Naive B cell (primary cell): ENCODE measurements at regions not wholly inside any gene's neighbourhood (a gene's known extent, or its start where the extent isn't known, plus 50 kb on each side); places are given as distances from the start of the nearest gene placed in this dataset.

Experiments used
- ATAC-seq, 2 donors: fragments of 150-1000 bp; cut with Tn5 transposase; 2 replicates each; pipeline ENCODE4 v1.10.0; 2021; ENCODE audit warnings: low read depth in 2 of 2, mild to moderate bottlenecking in 2 of 2, moderate library complexity in 2 of 2
- DNase-seq: peaks from one replicate; pipeline ENCODE4 v3.0.0; 2022
- H3K27ac Mint-ChIP-seq, 6 donors: one replicate each; pipeline ENCODE4 v1.8.0; 2020 to 2022; ENCODE audit warnings: mild to moderate bottlenecking in 6 of 6, mixed read lengths in 6 of 6, moderate library complexity in 5 of 6, inconsistent platforms in 2 of 6
- H3K27me3 Mint-ChIP-seq, 3 donors: one replicate each; pipeline ENCODE4 v1.8.0; 2021 to 2022; ENCODE audit warnings: mixed read lengths in 3 of 3, mild to moderate bottlenecking in 1 of 3
- H3K36me3 Mint-ChIP-seq, 2 donors: one replicate each; pipeline ENCODE4 v1.8.0; 2020 to 2022; ENCODE audit warnings: mixed read lengths in 2 of 2, inconsistent platforms in 1 of 2, mild to moderate bottlenecking in 1 of 2
- H3K4me1 Mint-ChIP-seq, 3 donors: one replicate each; pipeline ENCODE4 v1.8.0; 2020 to 2022; ENCODE audit warnings: mixed read lengths in 3 of 3, inconsistent platforms in 1 of 3, mild to moderate bottlenecking in 1 of 3, moderate library complexity in 1 of 3
- H3K4me3 Mint-ChIP-seq, 8 donors: one replicate each; pipeline ENCODE4 v1.8.0; 2020 to 2022; ENCODE audit warnings: mild to moderate bottlenecking in 8 of 8, mixed read lengths in 8 of 8, moderate library complexity in 8 of 8, inconsistent platforms in 2 of 8
- H3K9me3 Mint-ChIP-seq, 7 donors: one replicate each; pipeline ENCODE4 v1.8.0; 2020 to 2022; ENCODE audit warnings: mixed read lengths in 7 of 7, mild to moderate bottlenecking in 5 of 7, inconsistent platforms in 2 of 7, moderate library complexity in 1 of 7

DNA sequence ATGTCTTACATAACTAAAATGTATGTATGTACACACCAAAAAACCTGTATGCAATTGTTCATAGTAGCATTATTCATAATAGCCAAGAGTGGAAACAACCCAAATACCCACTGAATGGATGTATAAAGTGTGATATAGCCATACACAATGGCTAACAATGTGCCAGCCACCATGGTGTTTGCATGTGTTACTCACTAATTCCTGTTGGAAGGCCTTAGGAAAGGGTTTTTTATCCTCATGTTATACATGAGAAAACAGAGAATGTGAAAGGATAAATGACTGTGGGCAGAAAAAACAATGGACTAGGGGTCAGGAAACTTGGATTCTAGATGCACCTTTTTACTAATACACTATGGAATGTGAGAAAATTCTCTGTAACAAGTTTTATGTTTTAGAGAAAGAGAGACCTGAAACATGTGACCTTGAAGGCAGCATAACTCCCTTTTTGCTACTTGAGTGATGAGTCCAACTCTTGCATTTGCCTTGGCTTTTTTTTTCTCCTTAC, 55.7 kb downstream of the TIGD2 start:
- Mint-ChIP-seq H3K27me3 (peaks cover 0 to 9% (median 0%) of the 10 kb centered on the region in 3 donors), H3K36me3 (no peaks in the 10 kb centered on the region), H3K4me1 (no peaks in the 10 kb centered on the region), H3K27ac (no peak overlapping the region), H3K4me3 (no peak overlapping the region), H3K9me3 (peaks cover 0 to 2% (median 0%) of the 10 kb centered on the region in 7 donors)
- DNase-seq: no peak
- ATAC-seq: no peak

DNA sequence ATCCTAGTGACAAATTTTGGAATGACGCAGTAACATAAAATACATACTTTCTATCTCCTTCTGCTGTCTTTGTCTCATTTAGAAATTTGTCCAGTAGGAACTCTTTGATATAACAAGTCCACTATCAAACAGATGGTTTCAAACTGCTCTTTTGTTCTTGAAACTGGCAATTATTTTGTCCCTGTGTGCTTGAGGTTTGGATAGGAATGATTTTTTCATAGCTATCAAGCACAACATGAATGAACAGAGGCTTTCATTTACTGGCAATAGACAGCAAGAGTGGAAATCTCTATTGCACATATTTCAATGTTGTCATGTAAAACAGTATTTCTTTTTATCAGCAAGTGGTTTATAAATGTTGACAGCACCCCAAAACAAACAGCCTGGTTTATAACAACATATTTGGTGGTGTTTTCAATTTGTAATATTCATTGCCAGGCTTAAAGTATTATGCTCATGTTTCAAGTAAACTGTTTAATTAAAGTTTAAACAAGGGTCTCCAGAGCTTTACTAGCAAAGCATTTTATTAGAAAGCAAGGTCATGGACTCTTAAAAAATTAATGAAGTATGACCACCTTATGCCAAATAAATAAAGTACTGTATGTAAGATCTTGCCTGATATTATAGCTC, 60.0 kb downstream of the TIGD2 start:
- Mint-ChIP-seq H3K9me3 (no peaks in the 10 kb centered on the region), H3K4me1 (no peaks in the 10 kb centered on the region), H3K4me3 (no peak overlapping the region), H3K27me3 (peaks cover 0 to 6% (median 0%) of the 10 kb centered on the region in 3 donors), H3K36me3 (no peaks in the 10 kb centered on the region), H3K27ac (no peak overlapping the region)
- DNase-seq: no peak
- no peak for ATAC-seq

DNA sequence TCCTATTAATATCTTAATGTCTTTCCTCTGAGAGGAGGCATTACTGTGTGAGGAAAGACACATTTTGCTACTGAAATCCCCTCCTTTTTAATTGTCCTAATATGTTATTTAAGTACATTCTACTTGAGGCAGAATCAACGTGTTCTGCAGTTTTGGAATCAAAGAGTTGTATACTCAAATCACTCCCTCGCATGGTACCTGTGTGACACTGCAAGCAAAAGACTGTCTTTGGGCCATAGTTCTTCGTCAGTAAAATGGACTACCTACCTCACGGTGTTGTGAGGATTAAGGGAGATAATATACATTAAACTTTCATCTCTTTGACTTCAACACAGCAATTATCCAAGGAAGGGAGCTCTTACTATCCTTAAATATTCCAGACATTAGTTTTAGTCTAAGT, 61.5 kb downstream of the TIGD2 start:
- peaks cover 0 to 6% (median 0%) of the 10 kb centered on the region in 3 donors for H3K27me3 Mint-ChIP-seq
- H3K36me3 Mint-ChIP-seq: no peaks in the 10 kb centered on the region
- no peak for ATAC-seq
- H3K4me1 Mint-ChIP-seq: no peaks in the 10 kb centered on the region
- no peak for DNase-seq
- H3K27ac Mint-ChIP-seq: no peak overlapping the region
- H3K9me3 Mint-ChIP-seq: no peaks in the 10 kb centered on the region
- no peak overlapping the region for H3K4me3 Mint-ChIP-seq

DNA sequence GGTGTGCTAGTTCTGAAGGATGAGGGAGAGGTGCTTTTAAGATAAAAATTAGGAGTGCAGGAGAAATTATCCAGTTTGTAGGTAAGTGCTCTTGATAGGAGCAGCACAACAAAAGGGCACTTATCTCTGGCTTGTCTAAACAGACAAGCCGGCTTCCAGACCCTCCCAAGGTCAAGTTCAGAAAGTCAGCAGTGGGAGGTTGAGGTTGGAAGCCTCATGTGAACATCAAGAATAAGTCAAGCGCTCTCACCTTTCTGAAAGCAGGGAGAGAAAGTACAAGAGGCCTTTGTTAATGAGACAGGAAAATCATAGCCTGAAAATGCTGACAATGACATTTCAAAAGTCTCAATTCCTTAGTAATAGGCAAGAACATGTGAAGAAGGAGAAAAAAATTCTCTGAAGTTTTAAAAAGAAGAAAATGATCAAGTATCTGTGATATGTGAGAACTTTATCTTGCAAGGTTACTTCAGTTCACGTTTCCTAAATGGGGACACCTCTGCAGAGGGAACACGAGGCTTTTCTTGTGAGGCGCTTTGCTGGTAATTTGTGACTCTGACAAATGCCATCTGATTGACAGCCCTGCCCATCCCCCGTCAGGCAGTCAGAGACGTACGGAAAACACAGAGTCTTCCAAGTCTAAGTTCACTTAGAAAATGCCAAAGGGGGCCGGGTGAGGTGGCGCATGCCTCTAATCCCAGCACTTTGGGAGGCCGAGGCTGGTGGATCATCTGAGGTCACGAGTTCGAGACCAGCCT, 62.2 kb downstream of the TIGD2 start:
- peaks cover 0 to 6% (median 0%) of the 10 kb centered on the region in 3 donors for H3K27me3 Mint-ChIP-seq
- no peak overlapping the region for H3K4me3 Mint-ChIP-seq
- no peak for ATAC-seq

DNA sequence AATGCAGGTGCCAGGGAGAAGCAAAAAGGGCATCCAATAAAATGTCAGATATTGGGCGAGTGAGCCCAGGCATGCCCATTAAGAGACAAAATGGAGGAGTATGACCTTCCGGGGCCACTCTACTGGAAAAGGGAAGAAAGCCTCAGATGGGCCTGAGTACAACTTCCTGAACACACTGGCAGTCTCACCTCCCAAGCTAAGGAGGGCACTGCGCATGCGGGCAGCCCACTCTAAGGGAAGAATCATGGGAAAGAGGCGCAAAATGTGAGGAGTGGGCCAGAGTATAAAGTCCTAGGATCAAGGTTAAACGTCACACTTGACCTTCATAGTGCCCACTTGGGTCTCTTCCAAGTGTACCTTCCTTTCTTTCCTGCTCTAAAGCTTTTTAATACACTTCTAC, 63.5 kb downstream of the TIGD2 start:
- no peak overlapping the region for H3K27ac Mint-ChIP-seq
- no peaks in the 10 kb centered on the region for H3K36me3 Mint-ChIP-seq
- ATAC-seq: no peak
- H3K27me3 Mint-ChIP-seq: peaks cover 0 to 6% (median 0%) of the 10 kb centered on the region in 3 donors
- no peak overlapping the region for H3K4me3 Mint-ChIP-seq
- no peaks in the 10 kb centered on the region for H3K4me1 Mint-ChIP-seq
- no peaks in the 10 kb centered on the region for H3K9me3 Mint-ChIP-seq
- no peak for DNase-seq

More for the DNA sequence above, 62.2 kb downstream of the TIGD2 start:
- H3K4me1 Mint-ChIP-seq: no peaks in the 10 kb centered on the region
- DNase-seq: no peak
- no peaks in the 10 kb centered on the region for H3K9me3 Mint-ChIP-seq
- H3K27ac Mint-ChIP-seq: no peak overlapping the region
- H3K36me3 Mint-ChIP-seq: no peaks in the 10 kb centered on the region

DNA sequence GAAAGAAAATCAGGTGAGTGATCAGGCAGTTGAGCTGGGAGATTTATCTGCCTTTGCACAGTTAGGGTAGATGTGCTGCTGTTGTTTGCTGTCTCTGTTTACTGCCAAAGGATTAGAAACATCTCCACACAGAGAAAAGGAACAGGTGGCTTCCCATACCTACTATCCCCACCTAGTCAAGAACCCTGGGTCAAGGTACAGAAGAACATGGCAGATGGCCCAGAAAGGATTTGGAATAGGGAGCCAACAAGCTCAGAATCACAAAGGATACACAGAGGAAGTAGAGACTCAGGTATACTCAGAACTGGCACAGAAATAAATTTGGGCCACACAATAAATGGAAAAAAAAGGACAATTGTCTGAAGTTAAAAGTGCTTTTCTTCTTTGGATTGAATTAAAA, 64.3 kb downstream of the TIGD2 start:
- ATAC-seq (no peak), DNase-seq (no peak)
- H3K27me3 Mint-ChIP-seq: peaks cover 0 to 6% (median 0%) of the 10 kb centered on the region in 3 donors
- H3K9me3 Mint-ChIP-seq: no peaks in the 10 kb centered on the region
- H3K4me3 Mint-ChIP-seq: no peak overlapping the region
- no peaks in the 10 kb centered on the region for H3K36me3 Mint-ChIP-seq
- no peaks in the 10 kb centered on the region for H3K4me1 Mint-ChIP-seq
- H3K27ac Mint-ChIP-seq: peak overlapping the region in 1 of 6 donors; percentile 3

DNA sequence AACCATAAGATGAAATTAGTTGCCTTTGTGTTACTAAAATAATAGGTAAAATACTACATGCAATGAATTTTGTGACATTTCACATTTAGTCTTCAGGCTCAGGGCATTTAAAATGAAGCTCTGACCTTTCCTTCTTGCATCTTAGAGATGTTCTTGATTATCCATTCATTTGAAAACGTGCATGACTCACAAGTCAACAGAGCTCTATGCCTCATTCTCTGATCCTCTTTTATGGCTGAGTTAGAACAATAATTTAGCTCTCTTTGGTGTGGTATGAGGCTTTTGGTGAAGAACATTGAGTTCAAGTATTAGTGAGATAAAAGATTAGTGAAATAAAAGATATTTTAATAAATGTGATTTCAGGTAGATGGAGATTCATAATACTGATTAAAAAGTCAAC, 66.5 kb downstream of the TIGD2 start:
- peaks cover 0 to 6% (median 0%) of the 10 kb centered on the region in 3 donors for H3K27me3 Mint-ChIP-seq
- no peak for ATAC-seq
- no peaks in the 10 kb centered on the region for H3K36me3 Mint-ChIP-seq
- DNase-seq: no peak
- H3K4me3 Mint-ChIP-seq: no peak overlapping the region
- no peaks in the 10 kb centered on the region for H3K9me3 Mint-ChIP-seq
- H3K4me1 Mint-ChIP-seq: no peaks in the 10 kb centered on the region
- no peak overlapping the region for H3K27ac Mint-ChIP-seq

DNA sequence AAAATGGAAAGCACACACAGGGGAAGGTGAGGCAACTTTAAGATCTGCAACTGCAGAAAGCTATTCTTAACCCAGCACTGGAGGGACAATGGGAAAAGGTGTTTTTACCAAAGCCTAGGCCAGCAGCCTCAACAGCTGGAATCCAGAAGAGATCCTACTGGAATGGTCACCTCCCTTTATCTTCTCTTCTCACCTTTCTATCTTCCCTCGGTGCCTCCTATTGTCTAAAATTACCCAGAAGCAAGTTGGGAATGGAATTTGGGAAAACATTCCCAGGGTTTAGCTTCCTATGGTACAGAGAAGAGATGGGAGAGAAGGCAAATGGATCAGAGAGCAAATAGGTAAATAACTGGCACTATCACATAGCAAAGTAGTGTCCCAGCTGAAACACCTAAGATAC, 73.1 kb downstream of the TIGD2 start:
- H3K4me1 Mint-ChIP-seq: no peaks in the 10 kb centered on the region
- H3K4me3 Mint-ChIP-seq: no peak overlapping the region
- ATAC-seq (no peak), DNase-seq (no peak)
- H3K36me3 Mint-ChIP-seq: no peaks in the 10 kb centered on the region
- peaks cover 2 to 6% (median 5%) of the 10 kb centered on the region in 3 donors for H3K27me3 Mint-ChIP-seq
- no peak overlapping the region for H3K27ac Mint-ChIP-seq
- H3K9me3 Mint-ChIP-seq: peaks cover 0 to 6% (median 0%) of the 10 kb centered on the region in 7 donors
